Heart left ventricle (tissue), 16 donors: ENCODE measurements at regions not wholly inside any gene's neighbourhood (a gene's known extent, or its start where the extent isn't known, plus 50 kb on each side); places are given as distances from the start of the nearest gene placed in this dataset.

Experiments
- ATAC-seq, 4 donors: fragments of 200-7000 bp; cut with Tn5 transposase; one replicate each; pipeline ENCODE4 v1.9.1; 2020 to 2022; ENCODE audit warnings: moderate library complexity in 4 of 4, mild to moderate bottlenecking in 3 of 4, moderate number of reproducible peaks in 1 of 4
- DNase-seq, 5 donors: peaks; one replicate each; pipeline ENCODE4 v3.0.0-alpha.2; 2020
- H3K27ac ChIP-seq, 12 donors: fragments of 200-600 bp; sonication (generic) in 4 of 12; one replicate each; pipeline versions ENCODE4 v1.5.0 to v1.8.0; 2016 to 2022; ENCODE audit warnings: mild to moderate bottlenecking in 2 of 12
- H3K27me3 ChIP-seq, 9 donors: fragments of 200-600 bp; sonication (generic) in 2 of 9; one replicate each; pipeline versions ENCODE4 v1.5.1 to v1.8.0; 2016 to 2022; ENCODE audit warnings: mild to moderate bottlenecking in 3 of 9
- H3K36me3 ChIP-seq, 9 donors: fragments of 200-600 bp; sonication (generic) in 2 of 9; one replicate each; pipeline versions ENCODE4 v1.5.0 to v1.8.0; 2018 to 2022; ENCODE audit warnings: mild to moderate bottlenecking in 2 of 9
- H3K4me1 ChIP-seq, 12 donors: fragments of 200-600 bp; sonication (generic) in 4 of 12; one replicate each; pipeline versions ENCODE4 v1.5.0 to v1.8.0; 2016 to 2022; ENCODE audit warnings: mild to moderate bottlenecking in 3 of 12
- H3K4me3 ChIP-seq, 12 donors: fragments of 200-600 bp; sonication (generic) in 4 of 12; one replicate each; pipeline versions ENCODE4 v1.5.0 to v1.8.0; 2017 to 2022; ENCODE audit warnings: mild to moderate bottlenecking in 9 of 12, moderate library complexity in 4 of 12
- H3K9me3 ChIP-seq, 12 donors: fragments of 200-600 bp; sonication (generic) in 4 of 12; one replicate each; pipeline versions ENCODE4 v1.5.0 to v1.8.0; 2016 to 2022; ENCODE audit warnings: mild to moderate bottlenecking in 1 of 12
- POLR2A ChIP-seq, 2 donors: fragments of 450-650 bp; IDR thresholded peaks; one replicate each; pipeline ENCODE4 v1.6.1; 2017; ENCODE audit warnings: antibody characterized with exemption in 2 of 2, mild to moderate bottlenecking in 2 of 2, moderate library complexity in 2 of 2
- WGBS, 4 donors: extraction: QIAGEN DNeasy Blood & Tissue Kit in 2 of 4; methylation state at CpG; one replicate each; pipeline versions ENCODE4 v1.1.5 to v1.1.7; 2013 to 2018; 5-methylcytosine and 5-hydroxymethylcytosine counted together
- intact Hi-C, 10 donors: fragments of 100-400 bp; cut with DNase I; formaldehyde crosslinking; loops; one replicate each; pipeline versions ENCODE4 v1.11.1 to v1.14.2; 2022
- TF ChIP-seq, protein P1 (sequence below), 12 donors: fragments of 200-600 bp; sonication (generic) in 4 of 12; IDR thresholded peaks; one replicate each; pipeline versions ENCODE4 v1.5.0 to v1.8.0; 2018 to 2022; ENCODE audit warnings: antibody characterized with exemption in 12 of 12, mild to moderate bottlenecking in 5 of 12
- donor health status: ischemic (EF 13 %, LVEDD 7.1; RV severe dilation, severe dysfunction).
- donor health status: healthy with polysubstance abuse.
- donor health status: DM: no; HTN: yes; CAD: no.
- donor health status: DM: no; HTN: no; CAD: no.
- donor health status: ischemic (EF 25% LVEDD 6.9; RV normal size, moderate dysfunction).
- donor health status: ischemic (EF 25% LVEDD 5.7; RV mildly dilated, moderate dysfunction).
- donor health status: healthy.
- donor health status: DM: yes; HTN: yes; CAD: no.
- donor health status: ischemic (EF 35%, LVEDD 5.7; RV mildly dilated, moderate dysfunction).
- donor health status: nonischemic (EF 11% LVEDD 7.7; RV severe dilation, severe dysfunction).
- donor health status: DM: yes; HTN: yes; CAD: no.
- donor health status: PGD.
- donor health status: ischemic (EF 29% LVEDD 5.4; RV normal size, mild dysfunction).
- donor health status: nonischemic (EF 23%, LVEDD 6.1; RV moderate dilation, normal function).

DNA sequence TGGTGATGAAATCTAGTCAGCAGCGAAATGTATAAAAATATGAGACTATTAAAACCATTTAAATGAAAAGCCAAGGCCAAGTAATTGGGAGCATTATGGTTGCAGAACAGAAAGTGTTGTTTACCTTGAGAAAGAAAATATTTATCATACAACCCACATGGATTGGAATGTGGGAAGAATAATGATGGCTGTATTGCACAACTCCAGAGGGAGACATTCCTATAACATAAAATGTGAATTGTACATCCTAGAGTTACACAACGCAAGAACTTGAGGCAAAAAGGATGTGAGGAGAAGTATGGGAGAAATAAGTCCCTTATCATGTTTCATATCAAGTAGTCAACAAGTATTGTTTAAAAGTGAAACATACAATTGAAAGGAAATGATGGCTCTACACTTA, 1014.0 kb upstream of the SEMA6A start:
- Histone ChIP-seq H3K36me3 (no peaks in the 10 kb centered on the region), H3K27me3 (no peaks in the 10 kb centered on the region), H3K4me1 (no peaks in the 10 kb centered on the region), H3K27ac (no peak overlapping the region), H3K9me3 (no peaks in the 10 kb centered on the region), H3K4me3 (no peak overlapping the region)
- ATAC-seq (no peak), DNase-seq (no peak)
- intact Hi-C loops, result no loop called here
- TF ChIP-seq POLR2A (IDR thresholded peaks at IDR 0.05), result no peak
- TF ChIP-seq, protein P1, sequence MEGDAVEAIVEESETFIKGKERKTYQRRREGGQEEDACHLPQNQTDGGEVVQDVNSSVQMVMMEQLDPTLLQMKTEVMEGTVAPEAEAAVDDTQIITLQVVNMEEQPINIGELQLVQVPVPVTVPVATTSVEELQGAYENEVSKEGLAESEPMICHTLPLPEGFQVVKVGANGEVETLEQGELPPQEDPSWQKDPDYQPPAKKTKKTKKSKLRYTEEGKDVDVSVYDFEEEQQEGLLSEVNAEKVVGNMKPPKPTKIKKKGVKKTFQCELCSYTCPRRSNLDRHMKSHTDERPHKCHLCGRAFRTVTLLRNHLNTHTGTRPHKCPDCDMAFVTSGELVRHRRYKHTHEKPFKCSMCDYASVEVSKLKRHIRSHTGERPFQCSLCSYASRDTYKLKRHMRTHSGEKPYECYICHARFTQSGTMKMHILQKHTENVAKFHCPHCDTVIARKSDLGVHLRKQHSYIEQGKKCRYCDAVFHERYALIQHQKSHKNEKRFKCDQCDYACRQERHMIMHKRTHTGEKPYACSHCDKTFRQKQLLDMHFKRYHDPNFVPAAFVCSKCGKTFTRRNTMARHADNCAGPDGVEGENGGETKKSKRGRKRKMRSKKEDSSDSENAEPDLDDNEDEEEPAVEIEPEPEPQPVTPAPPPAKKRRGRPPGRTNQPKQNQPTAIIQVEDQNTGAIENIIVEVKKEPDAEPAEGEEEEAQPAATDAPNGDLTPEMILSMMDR (IDR thresholded peaks at IDR 0.05), result no peak
- 58 to 89% (median 85%) methylated on average over 2 of the region's 2 CpGs for WGBS, 4 donors

DNA sequence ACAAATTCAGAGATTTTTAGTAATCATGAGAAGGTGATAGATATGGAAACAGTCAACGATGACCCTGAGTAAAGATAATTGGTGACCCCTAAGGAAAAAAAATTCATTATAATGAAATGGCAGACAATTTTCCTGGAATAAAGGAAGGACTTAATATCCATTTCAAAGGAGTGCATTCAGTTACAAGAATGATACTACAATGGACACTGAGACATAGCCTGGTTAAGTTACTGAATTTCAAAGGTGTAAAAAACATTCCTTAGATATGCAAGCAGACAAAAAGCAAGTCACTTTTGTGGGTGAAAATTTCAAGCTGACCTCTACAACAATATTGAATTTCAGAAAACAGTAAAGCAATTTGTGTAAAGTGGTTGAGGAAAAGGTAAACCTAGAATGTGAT, 1012.5 kb upstream of the SEMA6A start:
- Histone ChIP-seq H3K27me3 (no peaks in the 10 kb centered on the region), H3K27ac (no peak overlapping the region), H3K9me3 (no peaks in the 10 kb centered on the region), H3K36me3 (no peaks in the 10 kb centered on the region), H3K4me1 (no peaks in the 10 kb centered on the region), H3K4me3 (no peak overlapping the region)
- WGBS, 4 donors, result 86 to 91% (median 88%) methylated on average over 1 of the region's 1 CpG
- no peak for ATAC-seq
- intact Hi-C loops, result no loop called here
- no peak for DNase-seq
- TF ChIP-seq POLR2A (IDR thresholded peaks at IDR 0.05), result no peak
- TF ChIP-seq, protein P1 (IDR thresholded peaks at IDR 0.05), result no peak

DNA sequence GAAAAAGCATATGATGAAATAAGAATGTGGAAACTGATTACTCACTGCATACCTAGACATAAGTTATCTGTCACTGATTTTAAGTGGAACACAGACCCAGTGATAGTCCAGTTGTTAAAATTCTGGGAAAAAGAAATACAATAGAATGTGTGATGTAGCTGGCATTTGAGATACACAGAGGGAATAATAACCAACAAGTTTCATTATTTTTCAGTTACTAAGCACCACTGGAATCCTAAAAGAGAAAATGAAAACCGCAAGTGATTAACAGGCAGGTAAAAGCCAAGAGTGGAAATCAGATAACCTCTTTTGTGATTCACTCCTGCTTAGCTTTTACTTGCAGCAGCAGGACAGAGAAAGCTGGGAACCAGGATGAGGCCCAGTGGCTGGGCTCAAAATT, 994.0 kb upstream of the SEMA6A start:
- Histone ChIP-seq H3K4me1 (no peaks in the 10 kb centered on the region), H3K27ac (no peak overlapping the region), H3K4me3 (no peak overlapping the region), H3K36me3 (no peaks in the 10 kb centered on the region), H3K27me3 (no peaks in the 10 kb centered on the region), H3K9me3 (no peaks in the 10 kb centered on the region)
- intact Hi-C loops, result no loop called here
- DNase-seq (no peak), ATAC-seq (no peak)
- 68 to 88% (median 83%) methylated on average over 1 of the region's 1 CpG for WGBS, 4 donors
- no peak for TF ChIP-seq POLR2A (IDR thresholded peaks at IDR 0.05)
- TF ChIP-seq, protein P1 (IDR thresholded peaks at IDR 0.05), result no peak

DNA sequence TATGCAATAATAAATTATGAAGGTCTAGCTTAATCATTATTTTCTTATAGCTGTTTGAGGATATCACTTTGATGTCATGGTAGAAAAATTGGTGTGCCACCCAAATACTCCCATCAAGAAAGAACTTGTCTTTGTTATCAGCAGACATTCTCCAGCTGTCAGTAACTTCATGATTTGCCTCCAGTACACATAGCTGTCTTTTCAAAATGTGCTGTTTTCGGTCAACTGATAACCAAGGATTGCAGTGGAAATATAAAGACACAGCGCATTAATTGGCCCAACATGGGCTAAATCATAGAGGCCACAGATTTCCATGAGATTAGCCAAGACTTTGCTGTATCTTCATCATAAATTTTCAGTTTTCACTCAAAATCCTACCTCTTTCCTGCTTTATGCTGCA, 993.5 kb upstream of the SEMA6A start:
- DNase-seq (no peak), ATAC-seq (no peak)
- H3K36me3 ChIP-seq, result no peaks in the 10 kb centered on the region
- H3K4me1 ChIP-seq, result no peaks in the 10 kb centered on the region
- no peak overlapping the region for H3K27ac ChIP-seq
- intact Hi-C loops, result no loop called here
- TF ChIP-seq, protein P1 (IDR thresholded peaks at IDR 0.05), result no peak
- TF ChIP-seq POLR2A (IDR thresholded peaks at IDR 0.05), result no peak
- no peaks in the 10 kb centered on the region for H3K27me3 ChIP-seq
- no peaks in the 10 kb centered on the region for H3K9me3 ChIP-seq
- H3K4me3 ChIP-seq, result no peak overlapping the region
- WGBS, 4 donors, result 54 to 84% (median 77%) methylated on average over 2 of the region's 2 CpGs
